ENCODE measurements at regions not wholly inside any gene's neighbourhood (a gene's known extent, or its start where the extent isn't known, plus 50 kb on each side); places are given as distances from the start of the nearest gene placed in this dataset.

DNA sequence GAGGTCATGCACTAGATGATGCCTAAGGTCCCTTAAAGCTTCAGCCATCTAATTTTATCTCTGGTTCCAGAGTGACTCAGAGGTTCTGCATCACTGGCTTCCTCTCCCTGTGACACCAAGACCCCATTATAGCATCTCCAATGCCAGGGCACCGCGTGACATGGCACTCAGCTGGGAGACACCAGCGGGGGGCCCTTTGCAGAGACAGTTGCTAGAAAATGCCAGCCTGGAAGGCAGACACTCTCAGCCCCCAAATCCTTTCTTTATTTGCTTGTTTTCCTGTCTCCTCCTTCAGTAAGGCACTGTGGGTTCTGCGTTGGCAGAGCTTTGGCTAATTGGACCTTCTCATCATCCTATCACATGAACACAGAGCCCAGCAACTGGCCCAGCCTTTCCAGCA lies 123.5 kb upstream of the VRK1 start:
- TF ChIP-seq, protein P1, sequence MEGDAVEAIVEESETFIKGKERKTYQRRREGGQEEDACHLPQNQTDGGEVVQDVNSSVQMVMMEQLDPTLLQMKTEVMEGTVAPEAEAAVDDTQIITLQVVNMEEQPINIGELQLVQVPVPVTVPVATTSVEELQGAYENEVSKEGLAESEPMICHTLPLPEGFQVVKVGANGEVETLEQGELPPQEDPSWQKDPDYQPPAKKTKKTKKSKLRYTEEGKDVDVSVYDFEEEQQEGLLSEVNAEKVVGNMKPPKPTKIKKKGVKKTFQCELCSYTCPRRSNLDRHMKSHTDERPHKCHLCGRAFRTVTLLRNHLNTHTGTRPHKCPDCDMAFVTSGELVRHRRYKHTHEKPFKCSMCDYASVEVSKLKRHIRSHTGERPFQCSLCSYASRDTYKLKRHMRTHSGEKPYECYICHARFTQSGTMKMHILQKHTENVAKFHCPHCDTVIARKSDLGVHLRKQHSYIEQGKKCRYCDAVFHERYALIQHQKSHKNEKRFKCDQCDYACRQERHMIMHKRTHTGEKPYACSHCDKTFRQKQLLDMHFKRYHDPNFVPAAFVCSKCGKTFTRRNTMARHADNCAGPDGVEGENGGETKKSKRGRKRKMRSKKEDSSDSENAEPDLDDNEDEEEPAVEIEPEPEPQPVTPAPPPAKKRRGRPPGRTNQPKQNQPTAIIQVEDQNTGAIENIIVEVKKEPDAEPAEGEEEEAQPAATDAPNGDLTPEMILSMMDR (IDR thresholded peaks at IDR 0.05; ENCODE audit: insufficient read depth, low read depth, low read length), result no peak
- no peak for TF ChIP-seq EZH2 (IDR thresholded peaks at IDR 0.05; ENCODE audit: insufficient read depth, low read length)

Data from astrocyte (in vitro differentiated cells and primary cell).